GM12878 (cell line): ENCODE measurements at regions not wholly inside any gene's neighbourhood (a gene's known extent, or its start where the extent isn't known, plus 50 kb on each side); places are given as distances from the start of the nearest gene placed in this dataset.

Source experiments
- ATAC-seq: fragments of 200-7000 bp; cut with Tn5 transposase; 3 replicates; pipeline ENCODE4 v1.9.1; 2020; ENCODE audit warnings: mild to moderate bottlenecking, moderate library complexity
- BruUV-seq: library from RNA; stranded (reverse); fragments of 400-500 nt; replicated peaks from 2 replicates; lab custom pipeline; 2021; lab: Mats Ljungman, UMichigan
- CTCF ChIA-PET: fragments of 300-600 bp; sonication (Branson Sonifier 250); formaldehyde crosslinking; extraction: SDS; loops from one replicate; lab custom pipeline; 2021; ENCODE audit warnings: inconsistent platforms; lab: Yijun Ruan, JAX
- POLR2A ChIA-PET: fragments of 350-600 bp; formaldehyde crosslinking; extraction: SDS; loops from one replicate; lab custom pipeline; 2021; ENCODE audit warnings: inconsistent platforms; lab: Charles Lee
- RAD21 ChIA-PET: fragments of 300-600 bp; sonication (Branson Sonifier 250); formaldehyde crosslinking; loops from one replicate; lab custom pipeline; 2023; ENCODE audit warnings: antibody characterized with exemption; ENCODE audit not compliant: unreplicated experiment; lab: Charles Lee
- SMC1A ChIA-PET: fragments of 300-600 bp; sonication (Branson Sonifier 250); formaldehyde crosslinking; loops from one replicate; lab custom pipeline; 2023; ENCODE audit not compliant: unreplicated experiment, uncharacterized antibody; lab: Charles Lee
- DNase-seq: peaks from one replicate; pipeline ENCODE4 v3.0.0-alpha.2; 2011; ENCODE audit warnings: low read depth, low spot score
- FAIRE-seq: peaks from 3 replicates; lab custom pipeline; 2011; peaks lifted over from hg19 to GRCh38; lab: Jason Lieb, UNC
- H2AFZ ChIP-seq: 2 replicates; pipeline ENCODE4 v1.6.0; 2011; ENCODE audit warnings: low read depth, low read length, control low read depth; ENCODE audit not compliant: control insufficient read depth
- H3K27ac ChIP-seq: 2 replicates; pipeline ENCODE4 v1.5.1; 2011; ENCODE audit warnings: control low read depth; ENCODE audit not compliant: control insufficient read depth, insufficient read depth
- H3K27me3 ChIP-seq, 2 experiments: replicated peaks in 1 of 2; 2 replicates each; pipeline versions ENCODE4 v1.6.0 to v1.6.1; 2011; ENCODE audit warnings: low read length in 1 of 2; ENCODE audit not compliant: control insufficient read depth in 2 of 2, insufficient read depth in 2 of 2
- H3K36me3 ChIP-seq, 2 experiments: 2 replicates each; pipeline ENCODE4 v1.5.1; 2011; ENCODE audit warnings: low read length in 1 of 2; ENCODE audit not compliant: control insufficient read depth in 2 of 2, insufficient read depth in 2 of 2
- H3K4me1 ChIP-seq: 2 replicates; pipeline ENCODE4 v1.6.1; 2011; ENCODE audit warnings: mild to moderate bottlenecking, low read length, moderate library complexity, mixed read lengths; ENCODE audit not compliant: control insufficient read depth, insufficient read depth
- H3K4me2 ChIP-seq: 2 replicates; pipeline ENCODE4 v1.6.0; 2011; ENCODE audit warnings: control low read depth; ENCODE audit not compliant: control insufficient read depth, insufficient read depth
- H3K4me3 ChIP-seq: fragments of 200-600 bp; sonication (generic); 2 replicates; pipeline ENCODE4 v1.5.1; 2016
- H3K79me2 ChIP-seq: 2 replicates; pipeline ENCODE4 v1.6.0; 2011; ENCODE audit warnings: low read length; ENCODE audit not compliant: control insufficient read depth, insufficient read depth
- H3K9ac ChIP-seq: 2 replicates; pipeline ENCODE4 v1.8.0; 2011; ENCODE audit warnings: low read length, control low read depth, mixed read lengths; ENCODE audit not compliant: control insufficient read depth, insufficient read depth
- H3K9me3 ChIP-seq: replicated peaks from 3 replicates; pipeline ENCODE4 v1.5.1; 2011; ENCODE audit warnings: mild to moderate bottlenecking, low read length; ENCODE audit not compliant: control insufficient read depth, insufficient read depth
- H4K20me1 ChIP-seq: 2 replicates; pipeline ENCODE4 v1.6.0; 2011; ENCODE audit not compliant: control insufficient read depth, insufficient read depth
- ATF2 ChIP-seq: IDR thresholded peaks from 2 replicates; pipeline ENCODE4 v1.6.1; 2012; ENCODE audit warnings: low read length, inconsistent platforms
- CHD2 ChIP-seq: IDR thresholded peaks from 2 replicates; pipeline ENCODE4 v1.6.1; 2011; ENCODE audit warnings: low read depth, low read length, improper control_type of control experiment, borderline replicate concordance
- EED ChIP-seq: sonication (generic); IDR thresholded peaks from 2 replicates; pipeline ENCODE4 v1.6.1; 2016; ENCODE audit warnings: antibody characterized with exemption, low read depth
- EGR1 ChIP-seq, 2 experiments: IDR thresholded peaks; 1 replicate in 1 of 2; 2 replicates in 1 of 2; pipeline ENCODE4 v1.6.1; 2011 to 2012; ENCODE audit warnings: low read depth in 2 of 2, low read length in 2 of 2, borderline replicate concordance in 1 of 2, mild to moderate bottlenecking in 1 of 2, moderate library complexity in 1 of 2
- HDAC2 ChIP-seq: fragments of 200-600 bp; sonication (generic); IDR thresholded peaks from 2 replicates; pipeline ENCODE4 v1.6.1; 2017
- MYB ChIP-seq: fragments of 150-350 bp; IDR thresholded peaks from 2 replicates; pipeline ENCODE4 v1.6.1; 2014; ENCODE audit warnings: mild to moderate bottlenecking, low read depth, low read length, borderline replicate concordance
- NRF1 ChIP-seq: conservative IDR thresholded peaks from 2 replicates; pipeline ENCODE4 v1.6.1; 2011; ENCODE audit warnings: mild to moderate bottlenecking, low read depth, low read length, improper control_type of control experiment
- POLR2A ChIP-seq: IDR thresholded peaks from 2 replicates; pipeline ENCODE4 v1.6.1; 2011; ENCODE audit warnings: low read depth, mild to moderate bottlenecking, low read length
- PRDM15 ChIP-seq: fragments of 450-650 bp; formaldehyde crosslinking; IDR thresholded peaks from 2 replicates; pipeline ENCODE4 v1.4.0; 2020; ENCODE audit warnings: mild to moderate bottlenecking, moderate library complexity
- RELA ChIP-seq: fragments of 450-650 bp; IDR thresholded peaks from 2 replicates; pipeline ENCODE4 v1.8.0; 2014; ENCODE audit warnings: borderline replicate concordance; ENCODE audit not compliant: partially characterized antibody
- TARDBP ChIP-seq: IDR thresholded peaks from 2 replicates; pipeline ENCODE4 v1.6.1; 2016; ENCODE audit warnings: borderline replicate concordance
- ZNF24 ChIP-seq: fragments of 450-650 bp; IDR thresholded peaks from 2 replicates; pipeline ENCODE4 v1.6.1; 2017; ENCODE audit warnings: antibody characterized with exemption, mild to moderate bottlenecking
- WGBS: methylation state at CpG from one replicate; pipeline ENCODE4 v1.1.6; 2016; ENCODE audit warnings: low lambda C conversion rate; ENCODE audit not compliant: insufficient replicate concordance, insufficient coverage; ENCODE audit errors: missing lambda C conversion rate; 5-methylcytosine and 5-hydroxymethylcytosine counted together
- in situ Hi-C: fragments of 300-500 bp; cut with MboI; formaldehyde crosslinking; loops from 9 replicates; pipeline ENCODE4 v1.14.3; 2018; ENCODE audit warnings: mixed read lengths
- intact Hi-C: fragments of 100-400 bp; cut with micrococcal nuclease; formaldehyde crosslinking; loops from one replicate; pipeline ENCODE4 v1.14.2; 2022; ENCODE audit not compliant: unreplicated experiment
- TF ChIP-seq, protein P1 (sequence below): fragments of 450-650 bp; conservative IDR thresholded peaks from 2 replicates; pipeline ENCODE4 v1.6.1; 2017; ENCODE audit warnings: mild to moderate bottlenecking, moderate library complexity
- TF ChIP-seq, protein P2 (sequence below): fragments of 450-650 bp; formaldehyde crosslinking; IDR thresholded peaks from 2 replicates; pipeline ENCODE4 v1.4.0; 2022; ENCODE audit warnings: mild to moderate bottlenecking, moderate library complexity

DNA sequence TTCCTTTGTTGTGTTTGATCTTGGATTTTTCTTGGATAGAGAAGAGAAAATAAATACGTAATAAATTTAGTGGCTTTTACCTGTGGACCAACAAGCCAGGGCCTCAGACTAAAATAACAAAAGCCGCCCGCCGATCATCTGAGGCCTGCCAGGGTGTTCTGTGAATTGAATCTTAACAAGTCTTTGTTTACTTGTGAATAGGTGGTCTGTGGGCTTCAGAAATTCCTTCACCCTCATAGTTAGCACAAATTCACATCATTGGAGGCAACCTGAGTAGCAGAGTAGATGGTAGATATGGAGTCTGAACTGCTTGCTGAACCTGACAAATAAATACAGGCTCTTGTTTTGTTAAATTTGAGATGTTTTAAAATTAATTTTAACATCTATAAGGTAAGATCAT is 176.3 kb upstream of the MTNR1B start (continued):
- no peak for TF ChIP-seq PRDM15

DNA sequence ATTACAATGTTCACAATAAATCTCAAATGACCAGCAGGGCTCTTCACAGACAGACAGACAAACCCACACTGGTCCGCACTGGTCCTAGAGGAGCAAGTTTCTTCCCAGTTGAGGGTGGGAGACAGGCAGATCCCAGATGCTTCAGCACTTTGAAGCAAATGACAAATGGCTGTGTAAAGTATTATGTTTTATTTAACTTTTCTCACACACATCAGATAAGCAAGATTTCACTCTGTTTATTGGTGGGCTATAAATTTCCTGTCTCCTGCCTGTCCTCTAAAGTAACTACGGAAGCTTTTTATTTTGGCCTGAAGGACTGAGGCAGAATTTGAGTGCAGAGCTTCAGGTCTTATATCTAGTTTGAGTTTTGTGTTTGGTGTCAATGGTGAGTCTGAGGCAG is 174.7 kb upstream of the MTNR1B start:
- FAIRE-seq (no peak), ATAC-seq (no peak), DNase-seq (no peak)
- Histone ChIP-seq H3K36me3 (no peaks in the 10 kb centered on the region), H3K4me2 (no peak overlapping the region), H4K20me1 (no peaks in the 10 kb centered on the region), H3K4me3 (no peak overlapping the region), H3K9me3 (no peaks in the 10 kb centered on the region), H3K27ac (no peak overlapping the region), H3K9ac (no peak overlapping the region), H3K27me3 (peaks cover 0 to 1% of the 10 kb centered on the region in 2 experiments; a peak in 1 of 4 replicates), H3K4me1 (no peaks in the 10 kb centered on the region), H2AFZ (no peak overlapping the region), H3K79me2 (no peaks in the 10 kb centered on the region)
- CTCF ChIA-PET: no interaction called here
- in situ Hi-C loops: no loop called here
- SMC1A ChIA-PET: no interaction called here
- POLR2A ChIA-PET: no interaction called here
- WGBS: 44% methylated on average over 2 of the region's 2 CpGs
- RAD21 ChIA-PET: no interaction called here
- BruUV-seq: no TSS peak
- intact Hi-C loops: no loop called here
- TF ChIP-seq ZNF24: no peak
- no peak for TF ChIP-seq ATF2
- TF ChIP-seq TARDBP: no peak
- no peak for TF ChIP-seq NRF1
- TF ChIP-seq MYB: no peak
- TF ChIP-seq EGR1 (IDR thresholded peaks at IDR 0.05; ENCODE audit: borderline replicate concordance in 1 of 2, low read depth in 2 of 2, low read length in 2 of 2): no peak
- TF ChIP-seq, protein P1, sequence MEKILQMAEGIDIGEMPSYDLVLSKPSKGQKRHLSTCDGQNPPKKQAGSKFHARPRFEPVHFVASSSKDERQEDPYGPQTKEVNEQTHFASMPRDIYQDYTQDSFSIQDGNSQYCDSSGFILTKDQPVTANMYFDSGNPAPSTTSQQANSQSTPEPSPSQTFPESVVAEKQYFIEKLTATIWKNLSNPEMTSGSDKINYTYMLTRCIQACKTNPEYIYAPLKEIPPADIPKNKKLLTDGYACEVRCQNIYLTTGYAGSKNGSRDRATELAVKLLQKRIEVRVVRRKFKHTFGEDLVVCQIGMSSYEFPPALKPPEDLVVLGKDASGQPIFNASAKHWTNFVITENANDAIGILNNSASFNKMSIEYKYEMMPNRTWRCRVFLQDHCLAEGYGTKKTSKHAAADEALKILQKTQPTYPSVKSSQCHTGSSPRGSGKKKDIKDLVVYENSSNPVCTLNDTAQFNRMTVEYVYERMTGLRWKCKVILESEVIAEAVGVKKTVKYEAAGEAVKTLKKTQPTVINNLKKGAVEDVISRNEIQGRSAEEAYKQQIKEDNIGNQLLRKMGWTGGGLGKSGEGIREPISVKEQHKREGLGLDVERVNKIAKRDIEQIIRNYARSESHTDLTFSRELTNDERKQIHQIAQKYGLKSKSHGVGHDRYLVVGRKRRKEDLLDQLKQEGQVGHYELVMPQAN: no peak
- no peak for TF ChIP-seq EED
- TF ChIP-seq HDAC2: no peak
- no peak for TF ChIP-seq POLR2A
- TF ChIP-seq RELA: no peak
- TF ChIP-seq CHD2: no peak
- TF ChIP-seq, protein P2, sequence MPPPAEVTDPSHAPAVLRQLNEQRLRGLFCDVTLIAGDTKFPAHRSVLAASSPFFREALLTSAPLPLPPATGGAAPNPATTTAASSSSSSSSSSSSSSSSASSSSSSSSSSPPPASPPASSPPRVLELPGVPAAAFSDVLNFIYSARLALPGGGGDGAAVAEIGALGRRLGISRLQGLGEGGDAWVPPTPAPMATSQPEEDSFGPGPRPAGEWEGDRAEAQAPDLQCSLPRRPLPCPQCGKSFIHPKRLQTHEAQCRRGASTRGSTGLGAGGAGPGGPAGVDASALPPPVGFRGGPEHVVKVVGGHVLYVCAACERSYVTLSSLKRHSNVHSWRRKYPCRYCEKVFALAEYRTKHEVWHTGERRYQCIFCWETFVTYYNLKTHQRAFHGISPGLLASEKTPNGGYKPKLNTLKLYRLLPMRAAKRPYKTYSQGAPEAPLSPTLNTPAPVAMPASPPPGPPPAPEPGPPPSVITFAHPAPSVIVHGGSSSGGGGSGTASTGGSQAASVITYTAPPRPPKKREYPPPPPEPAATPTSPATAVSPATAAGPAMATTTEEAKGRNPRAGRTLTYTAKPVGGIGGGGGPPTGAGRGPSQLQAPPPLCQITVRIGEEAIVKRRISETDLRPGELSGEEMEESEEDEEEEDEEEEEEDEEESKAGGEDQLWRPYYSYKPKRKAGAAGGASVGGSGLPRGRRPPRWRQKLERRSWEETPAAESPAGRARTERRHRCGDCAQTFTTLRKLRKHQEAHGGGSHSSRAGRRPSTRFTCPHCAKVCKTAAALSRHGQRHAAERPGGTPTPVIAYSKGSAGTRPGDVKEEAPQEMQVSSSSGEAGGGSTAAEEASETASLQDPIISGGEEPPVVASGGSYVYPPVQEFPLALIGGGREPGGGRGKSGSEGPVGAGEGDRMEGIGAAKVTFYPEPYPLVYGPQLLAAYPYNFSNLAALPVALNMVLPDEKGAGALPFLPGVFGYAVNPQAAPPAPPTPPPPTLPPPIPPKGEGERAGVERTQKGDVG: no peak
